Ectodermal cell (in vitro differentiated cells): ENCODE measurements at regions not wholly inside any gene's neighbourhood (a gene's known extent, or its start where the extent isn't known, plus 50 kb on each side); places are given as distances from the start of the nearest gene placed in this dataset.
"Not testable (repeated sequence)": the region's sequence is repeated elsewhere in the genome, so short reads cannot be mapped to it uniquely, and the experiment has no call there.

Experiments
- H3K27ac ChIP-seq: 2 replicates; pipeline ENCODE4 v1.7.0; 2013; ENCODE audit warnings: mild to moderate bottlenecking, low read depth, low read length; ENCODE audit not compliant: insufficient read depth, poor library complexity, severe bottlenecking
- H3K27me3 ChIP-seq: 2 replicates; pipeline ENCODE4 v1.7.0; 2013; ENCODE audit warnings: mild to moderate bottlenecking, low read length; ENCODE audit not compliant: insufficient read depth, control insufficient read depth, poor library complexity, severe bottlenecking
- H3K36me3 ChIP-seq: one replicate; pipeline ENCODE4 v1.7.0; 2013; ENCODE audit warnings: low read length; ENCODE audit not compliant: control insufficient read depth, insufficient read depth
- H3K4me1 ChIP-seq: one replicate; pipeline ENCODE4 v1.7.0; 2013; ENCODE audit warnings: low read length; ENCODE audit not compliant: control insufficient read depth, insufficient read depth
- H3K4me3 ChIP-seq: 2 replicates; pipeline ENCODE4 v1.7.0; 2013; ENCODE audit warnings: low read depth, low read length, control low read depth; ENCODE audit not compliant: insufficient read depth
- H3K9me3 ChIP-seq: 2 replicates; pipeline ENCODE4 v1.7.0; 2013; ENCODE audit warnings: mild to moderate bottlenecking, low read length, moderate library complexity; ENCODE audit not compliant: control insufficient read depth
- WGBS, 2 experiments: methylation state at CpG; one replicate each; pipeline ENCODE4 v1.1.7; 2013; ENCODE audit warnings: missing lambda C conversion rate in 2 of 2; 5-methylcytosine and 5-hydroxymethylcytosine counted together

GRCh38 chr7:39793026-39793425 is 157.0 kb upstream of the CDK13 start:
- not testable (repeated sequence) for H3K4me1 ChIP-seq, H3K27me3 ChIP-seq, H3K9me3 ChIP-seq, H3K4me3 ChIP-seq, H3K27ac ChIP-seq, H3K36me3 ChIP-seq
- WGBS, 2 experiments, result 94 to 96% methylated on average over 22 of the region's 22 CpGs

- H3K27me3 ChIP-seq, H3K9me3 ChIP-seq, H3K4me1 ChIP-seq, H3K36me3 ChIP-seq, H3K4me3 ChIP-seq, H3K27ac ChIP-seq: not testable (repeated sequence)
- WGBS, 2 experiments, result 95 to 96% methylated on average over 23 of the region's 23 CpGs
These were observed 156.2 kb upstream of the CDK13 start for GRCh38 chr7:39793851-39794250.

- H3K36me3 ChIP-seq, H3K4me1 ChIP-seq, H3K9me3 ChIP-seq, H3K27me3 ChIP-seq, H3K27ac ChIP-seq, H3K4me3 ChIP-seq: not testable (repeated sequence)
- WGBS, 2 experiments, result 95 to 97% methylated on average over 4 of the region's 6 CpGs
These were observed 153.1 kb upstream of the CDK13 start for GRCh38 chr7:39796947-39797346.

GRCh38 chr7:39798077-39798476 is 152.0 kb upstream of the CDK13 start:
- 86 to 91% methylated on average over 5 to 9 of the region's 10 CpGs for WGBS, 2 experiments
- H3K9me3 ChIP-seq, H3K27me3 ChIP-seq, H3K4me1 ChIP-seq, H3K4me3 ChIP-seq, H3K27ac ChIP-seq, H3K36me3 ChIP-seq: not testable (repeated sequence)

- H3K36me3 ChIP-seq, result no peaks in the 10 kb centered on the region
- H3K4me1 ChIP-seq, result peaks cover 7% of the 10 kb centered on the region
- H3K9me3 ChIP-seq, result no peaks in the 10 kb centered on the region
- H3K4me3 ChIP-seq, result no peak overlapping the region
- H3K27ac ChIP-seq, result no peak overlapping the region
- 80 to 94% methylated on average over 9 to 10 of the region's 10 CpGs for WGBS, 2 experiments
- no peaks in the 10 kb centered on the region for H3K27me3 ChIP-seq
These were observed 141.1 kb upstream of the CDK13 start for GRCh38 chr7:39808796-39809481.

GRCh38 chr7:39810204-39810642 is 139.8 kb upstream of the CDK13 start:
- Histone ChIP-seq H3K4me1 (peaks cover 7% of the 10 kb centered on the region), H3K4me3 (no peak overlapping the region), H3K36me3 (no peaks in the 10 kb centered on the region), H3K9me3 (no peaks in the 10 kb centered on the region), H3K27me3 (no peaks in the 10 kb centered on the region), H3K27ac (no peak overlapping the region)
- WGBS, 2 experiments, result 85 to 92% methylated on average over 9 of the region's 9 CpGs

GRCh38 chr7:39810710-39811109 is 139.3 kb upstream of the CDK13 start:
- Histone ChIP-seq H3K4me3 (no peak overlapping the region), H3K36me3 (no peaks in the 10 kb centered on the region), H3K9me3 (no peaks in the 10 kb centered on the region), H3K27me3 (no peaks in the 10 kb centered on the region), H3K27ac (no peak overlapping the region), H3K4me1 (peaks cover 7% of the 10 kb centered on the region)
- WGBS, 2 experiments, result 76 to 86% methylated on average over 4 of the region's 4 CpGs

GRCh38 chr7:39811161-39811614 is 138.9 kb upstream of the CDK13 start:
- no peak overlapping the region for H3K4me3 ChIP-seq
- no peaks in the 10 kb centered on the region for H3K27me3 ChIP-seq
- H3K9me3 ChIP-seq, result no peaks in the 10 kb centered on the region
- peaks cover 7% of the 10 kb centered on the region for H3K4me1 ChIP-seq
- H3K36me3 ChIP-seq, result no peaks in the 10 kb centered on the region
- 95 to 98% methylated on average over 1 of the region's 1 CpG for WGBS, 2 experiments
- no peak overlapping the region for H3K27ac ChIP-seq

GRCh38 chr7:39816462-39817060 is 133.5 kb upstream of the CDK13 start:
- Histone ChIP-seq H3K36me3 (no peaks in the 10 kb centered on the region), H3K4me3 (no peak overlapping the region), H3K27ac (no peak overlapping the region), H3K27me3 (no peaks in the 10 kb centered on the region), H3K4me1 (no peaks in the 10 kb centered on the region), H3K9me3 (no peaks in the 10 kb centered on the region)
- 94 to 97% methylated on average over 7 of the region's 7 CpGs for WGBS, 2 experiments

- Histone ChIP-seq H3K27me3 (no peaks in the 10 kb centered on the region), H3K4me1 (no peaks in the 10 kb centered on the region), H3K4me3 (no peak overlapping the region), H3K36me3 (no peaks in the 10 kb centered on the region), H3K27ac (no peak overlapping the region), H3K9me3 (no peaks in the 10 kb centered on the region)
These were observed 130.5 kb upstream of the CDK13 start for GRCh38 chr7:39819514-39819913.
